ENCODE measurements at regions not wholly inside any gene's neighbourhood (a gene's known extent, or its start where the extent isn't known, plus 50 kb on each side); places are given as distances from the start of the nearest gene placed in this dataset.

GRCh38 chr2:136408795-136409194 lies 290.8 kb upstream of the CXCR4 start:
- Mint-ChIP-seq H3K4me1 (peaks cover 7% of the 10 kb centered on the region), H3K36me3 (ENCODE audit: insufficient read depth) (no peaks in the 10 kb centered on the region), H3K4me3 (no peak overlapping the region), H3K9me3 (no peaks in the 10 kb centered on the region), H3K27me3 (peaks cover 68% of the 10 kb centered on the region), H3K27ac (ENCODE audit: low read depth) (no peak overlapping the region)
- DNase-seq (ENCODE audit: low spot score in 2 of 2) (no peak), ATAC-seq (replicated peaks; ENCODE audit: extremely low read depth, poor library complexity, severe bottlenecking) (no peak)

GRCh38 chr2:136407952-136408318 lies 290.0 kb upstream of the CXCR4 start:
- H3K27ac Mint-ChIP-seq (ENCODE audit: low read depth) = no peak overlapping the region
- peaks cover 77% of the 10 kb centered on the region for H3K27me3 Mint-ChIP-seq
- no peak overlapping the region for H3K4me3 Mint-ChIP-seq
- H3K9me3 Mint-ChIP-seq = no peaks in the 10 kb centered on the region
- no peaks in the 10 kb centered on the region for H3K36me3 Mint-ChIP-seq (ENCODE audit: insufficient read depth)
- peaks cover 7% of the 10 kb centered on the region for H3K4me1 Mint-ChIP-seq
- no peak for DNase-seq (ENCODE audit: low spot score in 2 of 2)
- peak; percentile 40 for ATAC-seq (replicated peaks; ENCODE audit: extremely low read depth, poor library complexity, severe bottlenecking)

DNA sequence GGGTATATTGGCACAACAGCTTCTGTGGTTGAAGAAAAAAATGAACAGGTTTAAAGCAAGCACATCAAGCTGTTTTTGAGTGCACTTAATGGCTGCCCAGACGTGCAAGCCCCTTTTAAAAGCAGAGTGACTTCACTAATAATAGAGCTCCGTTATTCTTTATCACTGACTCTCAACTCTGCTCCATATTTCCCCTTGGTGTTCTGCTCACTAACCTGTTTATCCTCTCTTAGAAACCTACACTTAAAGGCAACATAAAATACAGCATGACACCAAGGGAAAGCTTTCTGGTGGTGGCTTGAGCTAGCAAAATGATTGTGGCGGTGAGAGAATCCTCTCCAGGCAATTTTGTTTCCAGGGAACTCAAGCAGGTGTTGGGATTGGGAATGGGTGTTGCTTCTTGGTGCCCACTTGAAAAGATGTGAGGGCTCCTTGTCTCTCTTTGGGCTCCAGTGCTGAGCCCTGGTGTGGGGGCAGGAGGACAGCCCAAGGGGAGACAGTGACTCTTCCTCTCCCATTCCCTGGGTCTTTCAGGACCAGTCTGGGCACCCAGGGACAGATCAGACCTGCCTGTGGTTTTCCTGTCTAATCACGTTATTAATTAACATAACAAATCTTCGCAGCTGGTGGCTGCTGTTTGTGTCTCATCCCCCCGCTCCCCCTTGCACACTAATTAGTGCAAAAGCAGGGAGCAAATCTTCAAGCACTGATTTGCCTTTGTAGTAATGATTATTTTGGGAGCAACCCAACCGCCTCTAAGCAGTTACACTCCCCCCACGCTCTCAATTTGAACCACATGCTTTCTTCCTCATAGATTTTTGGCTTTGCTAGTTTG lies 289.4 kb upstream of the CXCR4 start:
- ATAC-seq (replicated peaks; ENCODE audit: extremely low read depth, poor library complexity, severe bottlenecking) (no peak), DNase-seq (ENCODE audit: low spot score in 2 of 2) (no peak)
- no peak overlapping the region for H3K4me3 Mint-ChIP-seq
- peaks cover 7% of the 10 kb centered on the region for H3K4me1 Mint-ChIP-seq
- H3K36me3 Mint-ChIP-seq (ENCODE audit: insufficient read depth) = no peaks in the 10 kb centered on the region
- H3K27me3 Mint-ChIP-seq = peaks cover 83% of the 10 kb centered on the region
- no peaks in the 10 kb centered on the region for H3K9me3 Mint-ChIP-seq
- H3K27ac Mint-ChIP-seq (ENCODE audit: low read depth) = no peak overlapping the region

DNA sequence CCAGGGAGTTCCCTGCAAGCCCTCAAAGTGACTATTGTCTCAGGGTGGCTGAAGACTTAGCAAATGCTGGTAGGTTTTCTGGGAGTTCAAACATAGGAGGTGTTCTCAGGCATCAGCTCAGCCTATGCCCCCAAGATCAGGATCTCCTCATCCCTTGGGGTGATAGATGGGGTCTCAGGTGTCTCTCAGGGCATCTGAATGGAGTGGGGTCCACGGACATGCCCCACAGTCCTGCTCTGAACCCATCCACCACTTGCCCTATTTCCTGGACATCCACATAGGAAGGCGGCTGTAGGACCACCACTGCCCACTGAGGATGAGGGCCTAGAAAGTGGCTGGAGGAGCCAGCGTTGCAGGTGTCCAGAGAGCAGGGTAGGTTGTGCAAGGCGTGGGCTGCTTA lies 287.0 kb upstream of the CXCR4 start:
- ATAC-seq (replicated peaks; ENCODE audit: extremely low read depth, poor library complexity, severe bottlenecking) = no peak
- Mint-ChIP-seq H3K27me3 (peaks cover 93% of the 10 kb centered on the region), H3K36me3 (ENCODE audit: insufficient read depth) (no peaks in the 10 kb centered on the region), H3K9me3 (no peaks in the 10 kb centered on the region), H3K4me1 (peaks cover 7% of the 10 kb centered on the region), H3K27ac (ENCODE audit: low read depth) (no peak overlapping the region), H3K4me3 (no peak overlapping the region)
- no peak for DNase-seq (ENCODE audit: low spot score in 2 of 2)

DNA sequence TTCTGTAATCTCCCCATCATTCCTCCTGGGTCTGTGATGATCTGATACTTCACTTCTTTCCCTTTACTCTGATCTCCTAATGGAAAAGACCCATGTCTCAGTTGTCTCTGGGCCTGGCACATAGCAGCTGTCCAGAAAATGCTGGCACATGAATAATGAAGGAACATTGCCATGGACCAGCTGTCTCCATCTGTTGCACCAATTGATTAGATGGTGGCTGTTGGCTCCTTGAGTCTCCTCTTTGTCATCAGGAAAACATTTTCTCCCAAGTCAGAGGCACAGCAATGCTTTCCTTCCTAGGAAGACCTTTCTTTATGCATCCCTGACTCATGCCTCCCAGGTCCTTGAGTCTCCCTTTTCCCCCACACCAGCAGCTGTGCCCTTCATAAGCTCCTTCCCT lies 286.2 kb upstream of the CXCR4 start:
- no peak overlapping the region for H3K27ac Mint-ChIP-seq (ENCODE audit: low read depth)
- ATAC-seq (replicated peaks; ENCODE audit: extremely low read depth, poor library complexity, severe bottlenecking) (no peak), DNase-seq (ENCODE audit: low spot score in 2 of 2) (no peak)
- H3K36me3 Mint-ChIP-seq (ENCODE audit: insufficient read depth) = no peaks in the 10 kb centered on the region
- no peaks in the 10 kb centered on the region for H3K9me3 Mint-ChIP-seq
- peaks cover 7% of the 10 kb centered on the region for H3K4me1 Mint-ChIP-seq
- H3K4me3 Mint-ChIP-seq = no peak overlapping the region
- H3K27me3 Mint-ChIP-seq = peaks cover 90% of the 10 kb centered on the region

DNA sequence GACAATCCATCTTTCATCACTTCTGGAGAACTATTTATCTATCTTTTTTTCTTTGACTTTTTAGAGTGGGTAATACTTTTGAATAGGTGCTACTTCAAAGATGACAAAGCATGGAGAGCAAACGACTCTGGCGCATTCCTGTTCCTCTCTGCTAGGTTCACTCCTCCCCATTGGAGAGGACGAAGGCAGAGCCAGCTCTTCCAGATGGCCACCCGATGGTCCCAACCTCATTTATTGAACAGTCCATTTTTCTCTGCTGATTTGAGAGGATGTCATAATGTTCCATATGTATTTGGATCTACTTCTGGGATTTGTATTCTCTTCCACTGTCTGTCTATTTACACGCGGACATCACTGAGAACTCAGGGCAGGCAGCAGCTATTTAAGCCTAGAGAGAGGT lies 284.3 kb upstream of the CXCR4 start:
- Mint-ChIP-seq H3K27ac (ENCODE audit: low read depth) (no peak overlapping the region), H3K36me3 (ENCODE audit: insufficient read depth) (no peaks in the 10 kb centered on the region), H3K4me1 (no peaks in the 10 kb centered on the region), H3K4me3 (no peak overlapping the region), H3K9me3 (no peaks in the 10 kb centered on the region), H3K27me3 (peaks cover 81% of the 10 kb centered on the region)
- no peak for ATAC-seq (replicated peaks; ENCODE audit: extremely low read depth, poor library complexity, severe bottlenecking)
- no peak for DNase-seq (ENCODE audit: low spot score in 2 of 2)

- H3K4me3 Mint-ChIP-seq = no peak overlapping the region
- H3K27ac Mint-ChIP-seq (ENCODE audit: low read depth) = no peak overlapping the region
- no peaks in the 10 kb centered on the region for H3K4me1 Mint-ChIP-seq
- DNase-seq (ENCODE audit: low spot score in 2 of 2) (no peak), ATAC-seq (replicated peaks; ENCODE audit: extremely low read depth, poor library complexity, severe bottlenecking) (no peak)
- no peaks in the 10 kb centered on the region for H3K36me3 Mint-ChIP-seq (ENCODE audit: insufficient read depth)
- peaks cover 62% of the 10 kb centered on the region for H3K27me3 Mint-ChIP-seq
- H3K9me3 Mint-ChIP-seq = no peaks in the 10 kb centered on the region
These were observed 281.8 kb upstream of the CXCR4 start for GRCh38 chr2:136399667-136400289.

- H3K27me3 Mint-ChIP-seq = peaks cover 20% of the 10 kb centered on the region
- ATAC-seq (replicated peaks; ENCODE audit: extremely low read depth, poor library complexity, severe bottlenecking) (no peak), DNase-seq (ENCODE audit: low spot score in 2 of 2) (no peak)
- H3K27ac Mint-ChIP-seq (ENCODE audit: low read depth) = no peak overlapping the region
- peaks cover 6% of the 10 kb centered on the region for H3K4me1 Mint-ChIP-seq
- no peaks in the 10 kb centered on the region for H3K9me3 Mint-ChIP-seq
- H3K4me3 Mint-ChIP-seq = no peak overlapping the region
- H3K36me3 Mint-ChIP-seq (ENCODE audit: insufficient read depth) = no peaks in the 10 kb centered on the region
These were observed 277.6 kb upstream of the CXCR4 start for GRCh38 chr2:136395582-136395981.

- Mint-ChIP-seq H3K27ac (ENCODE audit: low read depth) (no peak overlapping the region), H3K27me3 (peaks cover 11% of the 10 kb centered on the region), H3K36me3 (ENCODE audit: insufficient read depth) (no peaks in the 10 kb centered on the region), H3K4me1 (peaks cover 6% of the 10 kb centered on the region), H3K9me3 (no peaks in the 10 kb centered on the region), H3K4me3 (no peak overlapping the region)
- ATAC-seq (replicated peaks; ENCODE audit: extremely low read depth, poor library complexity, severe bottlenecking) (no peak), DNase-seq (ENCODE audit: low spot score in 2 of 2) (no peak)
These were observed 276.4 kb upstream of the CXCR4 start for GRCh38 chr2:136394136-136395060.

DNA sequence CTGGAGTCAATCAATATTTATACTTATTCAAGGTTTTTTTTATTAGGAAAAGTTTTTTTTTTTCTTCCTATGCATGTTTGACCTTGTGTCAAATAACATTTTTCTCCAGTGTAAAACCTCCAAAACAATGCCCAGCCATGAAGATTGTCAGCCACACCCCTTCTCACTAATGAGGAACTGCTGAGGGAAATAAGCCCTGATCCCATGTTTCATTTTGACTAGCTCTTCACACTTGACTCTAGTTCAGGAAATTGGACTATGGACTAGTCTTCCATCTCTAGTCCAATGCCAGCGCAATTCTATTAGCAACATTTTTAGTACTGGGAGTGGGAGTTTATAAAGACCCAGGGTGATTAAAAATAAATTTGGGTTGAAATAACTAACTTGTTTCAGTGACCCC lies 275.6 kb upstream of the CXCR4 start:
- Mint-ChIP-seq H3K27ac (ENCODE audit: low read depth) (no peak overlapping the region), H3K4me1 (peaks cover 6% of the 10 kb centered on the region), H3K36me3 (ENCODE audit: insufficient read depth) (no peaks in the 10 kb centered on the region), H3K27me3 (peaks cover 11% of the 10 kb centered on the region), H3K4me3 (no peak overlapping the region), H3K9me3 (no peaks in the 10 kb centered on the region)
- ATAC-seq (replicated peaks; ENCODE audit: extremely low read depth, poor library complexity, severe bottlenecking) (no peak), DNase-seq (ENCODE audit: low spot score in 2 of 2) (no peak)

DNA sequence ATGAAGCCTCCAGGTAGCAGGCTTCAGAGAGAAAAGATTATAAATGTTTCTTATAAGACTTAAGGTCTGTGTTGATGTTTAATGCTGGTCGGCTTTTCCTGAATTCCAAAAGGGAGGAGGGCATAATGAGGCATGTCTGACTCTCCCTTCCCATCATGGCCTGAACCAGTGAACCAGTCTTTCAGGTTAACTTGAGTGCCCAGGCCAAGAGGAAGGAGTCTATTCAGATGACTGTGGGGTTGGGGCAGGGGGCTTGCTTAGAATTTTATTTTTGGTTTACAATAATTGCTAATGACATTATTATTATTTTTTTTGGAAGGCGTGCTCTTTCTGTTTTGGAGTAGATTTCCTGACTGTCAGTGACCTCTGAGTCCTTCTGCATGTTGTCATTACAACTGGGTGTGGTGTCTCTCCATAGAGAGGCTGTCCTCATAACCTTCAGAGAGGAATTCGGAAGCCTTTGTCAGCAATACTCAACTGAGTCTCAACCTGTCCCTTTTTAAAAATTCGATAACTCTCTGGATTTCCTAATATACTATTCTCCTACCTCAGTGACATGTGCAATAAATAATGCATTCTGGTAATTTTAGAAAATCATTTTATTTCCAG lies 275.1 kb upstream of the CXCR4 start:
- H3K36me3 Mint-ChIP-seq (ENCODE audit: insufficient read depth) = no peaks in the 10 kb centered on the region
- H3K4me1 Mint-ChIP-seq = peaks cover 6% of the 10 kb centered on the region
- H3K4me3 Mint-ChIP-seq = no peak overlapping the region
- no peak overlapping the region for H3K27ac Mint-ChIP-seq (ENCODE audit: low read depth)
- no peaks in the 10 kb centered on the region for H3K9me3 Mint-ChIP-seq
- DNase-seq (ENCODE audit: low spot score in 2 of 2) (no peak), ATAC-seq (replicated peaks; ENCODE audit: extremely low read depth, poor library complexity, severe bottlenecking) (no peak)
- peaks cover 8% of the 10 kb centered on the region for H3K27me3 Mint-ChIP-seq

DNA sequence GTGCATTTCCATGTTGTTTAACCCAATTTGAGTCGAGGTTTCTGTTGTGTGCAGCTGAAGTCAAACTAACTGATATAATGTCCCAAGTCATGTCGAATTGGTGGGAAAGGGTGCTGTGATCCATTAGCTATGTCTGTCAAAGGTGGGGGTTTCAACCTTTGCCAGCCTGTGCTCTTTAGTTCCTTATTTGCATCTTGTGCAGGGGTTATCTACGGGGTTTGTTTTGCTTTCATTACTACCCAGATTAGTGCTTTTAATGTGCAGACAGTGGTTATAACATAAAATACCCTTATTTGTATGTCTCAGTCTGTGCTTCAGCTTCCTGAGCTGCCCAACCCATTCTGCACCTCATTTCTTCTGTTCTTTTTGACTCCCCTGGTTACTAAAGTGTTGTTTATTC lies 271.9 kb upstream of the CXCR4 start:
- Mint-ChIP-seq H3K9me3 (no peaks in the 10 kb centered on the region), H3K27me3 (no peaks in the 10 kb centered on the region), H3K4me3 (no peak overlapping the region), H3K36me3 (ENCODE audit: insufficient read depth) (no peaks in the 10 kb centered on the region), H3K27ac (ENCODE audit: low read depth) (no peak overlapping the region), H3K4me1 (peaks cover 7% of the 10 kb centered on the region)
- ATAC-seq (replicated peaks; ENCODE audit: extremely low read depth, poor library complexity, severe bottlenecking) = no peak
- DNase-seq (ENCODE audit: low spot score in 2 of 2) = no peak

Data from central memory CD8-positive, alpha-beta T cell (primary cell).